Naive thymus-derived CD8-positive, alpha-beta T cell (primary cell): ENCODE measurements at regions not wholly inside any gene's neighbourhood (a gene's known extent, or its start where the extent isn't known, plus 50 kb on each side); places are given as distances from the start of the nearest gene placed in this dataset.
"Not testable (repeated sequence)": the region's sequence is repeated elsewhere in the genome, so short reads cannot be mapped to it uniquely, and the experiment has no call there.

Experiments used
- ATAC-seq, 2 donors: fragments of 150-1000 bp; cut with Tn5 transposase in 1 of 2; sonication (Bioruptor Pico), chemical (Tn5 transposase) in 1 of 2; 1 replicate in 1 of 2; 2 replicates in 1 of 2; pipeline ENCODE4 v1.10.0; 2021; ENCODE audit warnings: mild to moderate bottlenecking in 2 of 2, moderate library complexity in 2 of 2
- POLR2A ChIA-PET: fragments of 350-600 bp; sonication (Branson Sonifier 250); formaldehyde crosslinking; loops from one replicate; lab custom pipeline; 2021; ENCODE audit warnings: antibody characterized with exemption; lab: Charles Lee
- DNase-seq, 10 donors: peaks; one replicate each; pipeline versions ENCODE4 v3.0.0 to v3.0.0-alpha.2; 2020 to 2022
- H3K27ac Mint-ChIP-seq, 10 donors: one replicate each; pipeline ENCODE4 v1.8.0; 2020 to 2022; ENCODE audit warnings: mild to moderate bottlenecking in 10 of 10, mixed read lengths in 10 of 10, moderate library complexity in 4 of 10, inconsistent platforms in 1 of 10
- H3K27me3 Mint-ChIP-seq, 5 donors: one replicate each; pipeline ENCODE4 v1.8.0; 2021 to 2022; ENCODE audit warnings: mixed read lengths in 5 of 5
- H3K36me3 Mint-ChIP-seq, 3 donors: one replicate each; pipeline ENCODE4 v1.8.0; 2020 to 2022; ENCODE audit warnings: mixed read lengths in 3 of 3, mild to moderate bottlenecking in 2 of 3, inconsistent platforms in 1 of 3
- H3K4me1 Mint-ChIP-seq, 4 donors: one replicate each; pipeline ENCODE4 v1.8.0; 2021 to 2022; ENCODE audit warnings: mixed read lengths in 4 of 4
- H3K4me3 Mint-ChIP-seq, 10 donors: one replicate each; pipeline ENCODE4 v1.8.0; 2020 to 2022; ENCODE audit warnings: mild to moderate bottlenecking in 10 of 10, mixed read lengths in 10 of 10, moderate library complexity in 6 of 10, inconsistent platforms in 1 of 10
- H3K9me3 Mint-ChIP-seq, 9 donors: one replicate each; pipeline ENCODE4 v1.8.0; 2020 to 2022; ENCODE audit warnings: mixed read lengths in 9 of 9, mild to moderate bottlenecking in 3 of 9, inconsistent platforms in 1 of 9, moderate library complexity in 1 of 9

GRCh38 chr18:32884543-32884942, 111.7 kb upstream of the KLHL14 start:
- POLR2A ChIA-PET: no interaction called here
- DNase-seq (no peak), ATAC-seq (peak in 1 of 2 donors; percentile 66)
- no peak overlapping the region for H3K27ac Mint-ChIP-seq
- peaks cover 0 to 9% (median 2%) of the 10 kb centered on the region in 9 donors for H3K9me3 Mint-ChIP-seq
- H3K4me1 Mint-ChIP-seq: peaks cover 0 to 41% (median 0%) of the 10 kb centered on the region in 4 donors
- peaks cover 0 to 4% (median 0%) of the 10 kb centered on the region in 5 donors for H3K27me3 Mint-ChIP-seq
- no peak overlapping the region for H3K4me3 Mint-ChIP-seq
- peaks cover 0 to 2% (median 0%) of the 10 kb centered on the region in 3 donors for H3K36me3 Mint-ChIP-seq

- H3K4me1 Mint-ChIP-seq: peaks cover 0 to 48% (median 0%) of the 10 kb centered on the region in 4 donors
- POLR2A ChIA-PET: no interaction called here
- peaks cover 0 to 3% (median 0%) of the 10 kb centered on the region in 5 donors for H3K27me3 Mint-ChIP-seq
Observed at GRCh38 chr18:32881009-32881408, 108.2 kb upstream of the KLHL14 start.

GRCh38 chr18:32879497-32879896, 106.7 kb upstream of the KLHL14 start:
- no peaks in the 10 kb centered on the region for H3K36me3 Mint-ChIP-seq
- H3K9me3 Mint-ChIP-seq: peaks cover 0 to 12% (median 7%) of the 10 kb centered on the region in 9 donors
- H3K4me1 Mint-ChIP-seq: peaks cover 0 to 45% (median 0%) of the 10 kb centered on the region in 4 donors
- H3K27ac Mint-ChIP-seq: peak overlapping the region in 1 of 10 donors; percentile 7
- no peaks in the 10 kb centered on the region for H3K27me3 Mint-ChIP-seq
- no peak for DNase-seq
- no peak overlapping the region for H3K4me3 Mint-ChIP-seq
- POLR2A ChIA-PET: no interaction called here
- ATAC-seq: no peak

More at GRCh38 chr18:32881009-32881408, 108.2 kb upstream of the KLHL14 start:
- Mint-ChIP-seq H3K27ac (peak overlapping the region in 1 of 10 donors; percentile 9), H3K9me3 (peaks cover 0 to 11% (median 4%) of the 10 kb centered on the region in 9 donors), H3K36me3 (peaks cover 0 to 2% (median 0%) of the 10 kb centered on the region in 3 donors), H3K4me3 (no peak overlapping the region)
- ATAC-seq (no peak), DNase-seq (no peak)

- H3K9me3 Mint-ChIP-seq: peaks cover 0 to 12% (median 7%) of the 10 kb centered on the region in 9 donors
- no peaks in the 10 kb centered on the region for H3K36me3 Mint-ChIP-seq
- H3K27ac Mint-ChIP-seq: no peak overlapping the region
- no peak overlapping the region for H3K4me3 Mint-ChIP-seq
- H3K27me3 Mint-ChIP-seq: no peaks in the 10 kb centered on the region
- ATAC-seq: no peak
- POLR2A ChIA-PET: no interaction called here
- H3K4me1 Mint-ChIP-seq: peaks cover 0 to 39% (median 0%) of the 10 kb centered on the region in 4 donors
- no peak for DNase-seq
Observed at GRCh38 chr18:32878436-32878835, 105.6 kb upstream of the KLHL14 start.

GRCh38 chr18:32877371-32877770, 104.5 kb upstream of the KLHL14 start:
- POLR2A ChIA-PET: no interaction called here
- no peak for DNase-seq
- H3K4me3 Mint-ChIP-seq: no peak overlapping the region

GRCh38 chr18:32875625-32876024, 102.8 kb upstream of the KLHL14 start:
- Mint-ChIP-seq H3K27me3 (no peaks in the 10 kb centered on the region), H3K27ac (no peak overlapping the region), H3K4me1 (peaks cover 0 to 31% (median 0%) of the 10 kb centered on the region in 4 donors), H3K9me3 (peaks cover 0 to 17% (median 7%) of the 10 kb centered on the region in 9 donors), H3K4me3 (no peak overlapping the region), H3K36me3 (no peaks in the 10 kb centered on the region)
- ATAC-seq (no peak), DNase-seq (no peak)
- POLR2A ChIA-PET: no interaction called here

More at GRCh38 chr18:32877371-32877770, 104.5 kb upstream of the KLHL14 start:
- Mint-ChIP-seq H3K27ac (no peak overlapping the region), H3K36me3 (no peaks in the 10 kb centered on the region), H3K9me3 (peaks cover 0 to 17% (median 9%) of the 10 kb centered on the region in 9 donors), H3K4me1 (peaks cover 0 to 35% (median 0%) of the 10 kb centered on the region in 4 donors), H3K27me3 (no peaks in the 10 kb centered on the region)
- no peak for ATAC-seq

GRCh38 chr18:32871786-32872185, 99.0 kb upstream of the KLHL14 start:
- POLR2A ChIA-PET: no interaction called here
- Mint-ChIP-seq H3K36me3 (no peaks in the 10 kb centered on the region), H3K27me3 (peaks cover 0 to 4% (median 0%) of the 10 kb centered on the region in 5 donors), H3K9me3 (peaks cover 0 to 11% (median 2%) of the 10 kb centered on the region in 9 donors), H3K4me3 (no peak overlapping the region), H3K27ac (no peak overlapping the region), H3K4me1 (peaks cover 0 to 43% (median 0%) of the 10 kb centered on the region in 4 donors)
- DNase-seq (no peak), ATAC-seq (no peak)

GRCh38 chr18:32870611-32871010, 97.8 kb upstream of the KLHL14 start:
- POLR2A ChIA-PET: no interaction called here
- Mint-ChIP-seq H3K9me3 (peaks cover 0 to 12% (median 2%) of the 10 kb centered on the region in 9 donors), H3K27ac (no peak overlapping the region), H3K27me3 (peaks cover 0 to 4% (median 0%) of the 10 kb centered on the region in 5 donors), H3K36me3 (no peaks in the 10 kb centered on the region), H3K4me1 (peaks cover 0 to 45% (median 0%) of the 10 kb centered on the region in 4 donors), H3K4me3 (no peak overlapping the region)
- ATAC-seq (no peak), DNase-seq (no peak)

GRCh38 chr18:32868406-32868805, 95.6 kb upstream of the KLHL14 start:
- Mint-ChIP-seq H3K4me1 (peaks cover 0 to 39% (median 0%) of the 10 kb centered on the region in 4 donors), H3K36me3 (peaks cover 0 to 5% (median 0%) of the 10 kb centered on the region in 3 donors), H3K9me3 (peaks cover 0 to 10% (median 0%) of the 10 kb centered on the region in 9 donors), H3K4me3 (peak overlapping the region in 2 of 10 donors; percentile 20 to 25), H3K27ac (peak overlapping the region in 2 of 10 donors; percentile 23 to 29), H3K27me3 (peaks cover 0 to 4% (median 0%) of the 10 kb centered on the region in 5 donors)
- no peak for DNase-seq
- POLR2A ChIA-PET: no interaction called here
- ATAC-seq: no peak

- Mint-ChIP-seq H3K36me3 (peaks cover 0 to 5% (median 0%) of the 10 kb centered on the region in 3 donors), H3K4me3 (no peak overlapping the region), H3K4me1 (peaks cover 0 to 39% (median 0%) of the 10 kb centered on the region in 4 donors), H3K27me3 (peaks cover 0 to 4% (median 0%) of the 10 kb centered on the region in 5 donors), H3K9me3 (peaks cover 0 to 12% (median under 1%) of the 10 kb centered on the region in 9 donors), H3K27ac (peak overlapping the region in 1 of 10 donors; percentile 31)
- DNase-seq: no peak
- POLR2A ChIA-PET: no interaction called here
- ATAC-seq: no peak
Observed at GRCh38 chr18:32867936-32868335, 95.1 kb upstream of the KLHL14 start.

GRCh38 chr18:32867330-32867729, 94.5 kb upstream of the KLHL14 start:
- no peak for DNase-seq
- H3K36me3 Mint-ChIP-seq: peaks cover 0 to 5% (median 0%) of the 10 kb centered on the region in 3 donors
- peaks cover 0 to 18% (median 5%) of the 10 kb centered on the region in 9 donors for H3K9me3 Mint-ChIP-seq
- POLR2A ChIA-PET: no interaction called here
- ATAC-seq: no peak
- peak overlapping the region in 1 of 10 donors; percentile 31 for H3K27ac Mint-ChIP-seq
- peaks cover 0 to 4% (median 0%) of the 10 kb centered on the region in 5 donors for H3K27me3 Mint-ChIP-seq
- peak overlapping the region in 1 of 10 donors; percentile 22 for H3K4me3 Mint-ChIP-seq
- peaks cover 0 to 34% (median 0%) of the 10 kb centered on the region in 4 donors for H3K4me1 Mint-ChIP-seq

- DNase-seq, H3K27me3 Mint-ChIP-seq, H3K4me3 Mint-ChIP-seq, POLR2A ChIA-PET, H3K36me3 Mint-ChIP-seq, ATAC-seq, H3K4me1 Mint-ChIP-seq, H3K27ac Mint-ChIP-seq: not testable (repeated sequence)
- H3K9me3 Mint-ChIP-seq: peaks cover 0 to 19% (median 5%) of the 10 kb centered on the region in 9 donors
Observed at GRCh38 chr18:32862031-32862430, 89.2 kb upstream of the KLHL14 start.

- Mint-ChIP-seq H3K4me3 (no peak overlapping the region), H3K9me3 (peaks cover 2 to 20% (median 9%) of the 10 kb centered on the region in 9 donors), H3K27ac (no peak overlapping the region), H3K36me3 (peaks cover 0 to 7% (median 0%) of the 10 kb centered on the region in 3 donors), H3K27me3 (peaks cover 0 to 3% (median 0%) of the 10 kb centered on the region in 5 donors), H3K4me1 (no peaks in the 10 kb centered on the region)
- POLR2A ChIA-PET: no interaction called here
- no peak for ATAC-seq
- DNase-seq: no peak
Observed at GRCh38 chr18:32851936-32852335, 79.1 kb upstream of the KLHL14 start.
